ENCODE measurements at regions not wholly inside any gene's neighbourhood (a gene's known extent, or its start where the extent isn't known, plus 50 kb on each side); places are given as distances from the start of the nearest gene placed in this dataset.
A peak's percentile ranks its signal among the peaks of the same experiment; 100 is the strongest.

DNA sequence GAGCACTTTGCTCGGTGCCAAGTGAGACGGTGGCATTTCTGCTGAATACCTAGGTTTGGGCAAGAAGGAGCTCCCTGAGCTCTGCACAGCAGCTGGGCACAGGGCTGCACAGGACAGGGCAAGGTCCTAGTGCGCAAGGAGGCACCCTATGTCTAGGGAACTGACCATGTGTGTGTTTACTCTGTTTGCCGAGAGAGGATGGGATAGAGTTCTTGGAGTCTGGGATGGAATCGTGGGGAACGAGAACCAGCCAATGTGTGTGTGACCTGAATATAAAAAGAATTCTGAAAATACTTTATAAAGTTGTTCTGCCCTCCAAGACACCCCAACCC, 179.5 kb upstream of the NECTIN1 start:
- H3K27ac ChIP-seq, result no peak overlapping the region
- no peak for TF ChIP-seq CTCF (conservative IDR thresholded peaks at IDR 0.05)

GRCh38 chr11:119907878-119908572, 179.0 kb upstream of the NECTIN1 start:
- no peak for TF ChIP-seq CTCF (conservative IDR thresholded peaks at IDR 0.05)
- H3K27ac ChIP-seq, result no peak overlapping the region

DNA sequence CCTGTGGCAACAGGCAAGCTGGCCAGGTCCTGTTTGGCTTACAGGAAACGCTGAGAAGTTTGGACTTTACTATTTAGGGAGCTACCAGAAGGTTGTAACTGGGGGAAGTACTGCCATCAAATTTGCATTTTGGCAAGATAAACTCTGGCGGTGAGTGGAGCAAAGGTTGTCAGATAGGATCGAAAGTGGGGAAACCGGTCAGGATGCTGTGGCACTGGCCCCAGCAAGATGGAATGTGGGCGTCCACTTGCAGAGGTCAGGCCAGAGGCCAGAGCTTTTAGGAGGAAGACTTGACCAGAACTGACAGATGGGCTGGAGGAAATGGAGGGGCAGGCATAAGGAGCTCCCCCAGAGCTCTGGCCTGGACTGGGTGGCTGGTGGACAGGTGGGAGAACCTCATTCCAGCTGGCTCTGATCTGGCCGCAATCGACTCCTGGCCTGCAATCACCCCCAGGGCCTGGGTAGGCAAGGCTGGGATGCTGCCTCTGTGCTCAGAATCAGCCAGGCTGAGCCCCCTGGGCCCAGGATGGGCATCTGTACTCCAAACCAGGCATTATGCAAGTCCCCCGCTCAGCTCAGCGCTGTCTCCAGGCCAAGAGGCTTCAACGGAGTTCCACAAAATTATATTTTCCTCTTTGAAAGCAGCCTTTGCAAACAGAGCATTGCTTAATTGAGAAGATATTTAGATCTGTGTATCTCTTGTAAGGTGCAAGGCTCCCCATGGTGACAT, 178.3 kb upstream of the NECTIN1 start:
- peak overlapping the region; percentile 18 for H3K27ac ChIP-seq
- no peak for TF ChIP-seq CTCF (conservative IDR thresholded peaks at IDR 0.05)

DNA sequence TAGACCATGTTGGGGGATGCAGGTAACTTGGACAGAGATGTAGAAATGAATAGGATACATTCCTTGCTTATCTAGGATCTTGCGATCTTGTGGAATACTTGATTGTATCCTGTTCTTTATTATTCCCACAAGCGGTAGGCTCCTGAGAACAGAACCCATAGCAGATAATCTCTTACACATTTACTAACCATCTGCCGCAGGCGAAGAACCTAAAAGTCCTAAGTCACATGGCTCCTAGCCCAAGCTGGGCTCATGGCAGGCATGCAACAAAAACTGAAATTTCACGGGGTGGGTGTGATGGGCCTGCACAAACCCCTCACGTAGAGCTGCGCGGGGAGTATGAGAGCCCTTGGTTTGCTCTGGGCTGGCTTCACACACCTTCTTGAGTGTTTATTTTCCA, 177.4 kb upstream of the NECTIN1 start:
- H3K27ac ChIP-seq, result peak overlapping the region; percentile 18; the same call in 1 of the 2 replicates
- no peak for TF ChIP-seq CTCF (conservative IDR thresholded peaks at IDR 0.05)

- TF ChIP-seq CTCF (conservative IDR thresholded peaks at IDR 0.05), result no peak
- no peak overlapping the region for H3K27ac ChIP-seq
Observed at GRCh38 chr11:119905162-119905561, 176.2 kb upstream of the NECTIN1 start.

DNA sequence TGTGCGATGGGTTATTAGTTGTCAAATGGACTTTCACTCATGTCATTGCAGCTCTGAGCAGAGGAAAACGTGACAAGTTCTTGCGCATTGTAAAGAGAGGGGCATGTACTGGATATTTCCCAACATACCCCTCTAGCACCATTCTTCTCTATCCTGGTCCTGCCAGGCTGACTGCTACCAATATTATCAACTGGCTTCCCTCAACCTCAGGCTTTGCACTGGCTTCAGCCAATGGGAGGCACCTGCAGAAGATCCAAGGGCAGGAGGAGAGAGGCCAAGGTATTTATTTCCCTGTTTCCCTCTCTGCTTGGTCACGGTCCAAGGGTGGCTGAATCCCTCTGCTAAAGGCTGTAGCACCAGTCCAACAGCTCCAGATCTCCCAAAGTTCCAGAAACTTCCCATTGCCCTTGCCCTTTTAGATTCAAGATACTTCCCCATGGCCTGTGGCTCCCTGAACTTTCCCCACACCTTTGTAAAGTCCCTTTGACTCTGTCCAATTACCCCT, 175.6 kb upstream of the NECTIN1 start:
- no peak for TF ChIP-seq CTCF (conservative IDR thresholded peaks at IDR 0.05)
- H3K27ac ChIP-seq, result no peak overlapping the region

GRCh38 chr11:119903821-119904220, 174.8 kb upstream of the NECTIN1 start:
- H3K27ac ChIP-seq, result no peak overlapping the region
- TF ChIP-seq CTCF (conservative IDR thresholded peaks at IDR 0.05), result no peak

Data from VCaP (cell line).